GM12865 (cell line): ENCODE measurements at regions not wholly inside any gene's neighbourhood (a gene's known extent, or its start where the extent isn't known, plus 50 kb on each side); places are given as distances from the start of the nearest gene placed in this dataset.

ENCODE experiments used
- DNase-seq: peaks from one replicate; pipeline ENCODE4 v3.0.0; 2010; ENCODE audit warnings: low read depth
- H3K4me3 ChIP-seq: 2 replicates; pipeline ENCODE4 v1.5.1; 2011; ENCODE audit warnings: mild to moderate bottlenecking, low read depth, low read length, control low read depth
- CTCF ChIP-seq: IDR thresholded peaks from 2 replicates; pipeline ENCODE4 v1.5.1; 2011; ENCODE audit warnings: low read length, control low read depth, low read depth, inconsistent platforms; ENCODE audit not compliant: insufficient read depth; ENCODE audit errors: missing control alignments

GRCh38 chr5:83001796-83002381 lies 75.3 kb downstream of the TMEM167A start:
- no peak for DNase-seq
- TF ChIP-seq CTCF, result no peak
- no peak overlapping the region for H3K4me3 ChIP-seq

- TF ChIP-seq CTCF, result no peak
- no peak overlapping the region for H3K4me3 ChIP-seq
- no peak for DNase-seq
Measured at GRCh38 chr5:83000922-83001321, 76.3 kb downstream of the TMEM167A start.

GRCh38 chr5:83000428-83000827 lies 76.8 kb downstream of the TMEM167A start:
- no peak for TF ChIP-seq CTCF
- H3K4me3 ChIP-seq, result no peak overlapping the region
- DNase-seq, result no peak

- H3K4me3 ChIP-seq, result no peak overlapping the region
- no peak for TF ChIP-seq CTCF
- DNase-seq, result no peak
Measured at GRCh38 chr5:82993416-82993815, 83.8 kb downstream of the TMEM167A start.

- no peak for DNase-seq
- H3K4me3 ChIP-seq, result no peak overlapping the region
- no peak for TF ChIP-seq CTCF
Measured at GRCh38 chr5:82992646-82993045, 84.5 kb downstream of the TMEM167A start.

GRCh38 chr5:82991678-82992323 lies 85.4 kb downstream of the TMEM167A start:
- no peak for TF ChIP-seq CTCF
- no peak for DNase-seq

GRCh38 chr5:82991059-82991458 lies 86.1 kb downstream of the TMEM167A start:
- TF ChIP-seq CTCF, result no peak
- H3K4me3 ChIP-seq, result no peak overlapping the region
- DNase-seq, result no peak

More at GRCh38 chr5:82991678-82992323, 85.4 kb downstream of the TMEM167A start:
- no peak overlapping the region for H3K4me3 ChIP-seq
